K562 (cell line): ENCODE measurements at regions not wholly inside any gene's neighbourhood (a gene's known extent, or its start where the extent isn't known, plus 50 kb on each side); places are given as distances from the start of the nearest gene placed in this dataset.

Experiments
- ATAC-seq: fragments of 200-7000 bp; cut with Tn5 transposase; 3 replicates; pipeline ENCODE4 v1.9.1; 2020; ENCODE audit warnings: moderate library complexity
- BruUV-seq: library from RNA; stranded (reverse); fragments of 400-500 nt; replicated peaks from 2 replicates; lab custom pipeline; 2021; lab: Mats Ljungman, UMichigan
- CTCF ChIA-PET: fragments of 300-600 bp; formaldehyde crosslinking; extraction: SDS; loops from one replicate; lab custom pipeline; 2021; ENCODE audit warnings: low intra/inter-chr PET ratio; lab: Yijun Ruan, JAX
- POLR2A ChIA-PET: fragments of 300-600, 350-650 bp; sonication (Branson Sonifier 250); formaldehyde crosslinking; extraction: SDS; loops from one replicate; lab custom pipeline; 2021; ENCODE audit warnings: antibody characterized with exemption, inconsistent platforms; lab: Yijun Ruan, JAX
- DNase-seq, 4 experiments: peaks; one replicate each; pipeline versions ENCODE4 v3.0.0 to v3.0.0-alpha.2; 2011 to 2018; ENCODE audit warnings: low spot score in 3 of 4, mixed read lengths in 3 of 4; ENCODE audit errors: extremely low read depth in 1 of 4
- FAIRE-seq: peaks from 2 replicates; lab custom pipeline; 2011; peaks lifted over from hg19 to GRCh38; lab: Jason Lieb, UNC
- H2AFZ ChIP-seq: 2 replicates; pipeline ENCODE4 v1.6.0; 2011; ENCODE audit warnings: low read depth, low read length, control low read depth, inconsistent platforms
- H3K27ac ChIP-seq: fragments of 200-600 bp; 3 replicates; pipeline ENCODE4 v1.8.0; 2011; ENCODE audit warnings: low read depth, mild to moderate bottlenecking, control low read depth, inconsistent platforms, low read length, moderate library complexity, mixed read lengths; ENCODE audit errors: extremely low read depth
- H3K27me3 ChIP-seq, 2 experiments: fragments of 300-600 bp in 1 of 2; 2 replicates in 1 of 2; 3 replicates in 1 of 2; pipeline versions ENCODE4 v1.6.0 to v1.8.0; 2011; ENCODE audit warnings: inconsistent platforms in 2 of 2, low read length in 2 of 2, mild to moderate bottlenecking in 1 of 2, mixed read lengths in 1 of 2, moderate library complexity in 1 of 2; ENCODE audit not compliant: control insufficient read depth in 2 of 2, insufficient read depth in 2 of 2
- H3K36me3 ChIP-seq: fragments of 300-600 bp; 3 replicates; pipeline ENCODE4 v1.8.0; 2011; ENCODE audit warnings: mild to moderate bottlenecking, low read length, inconsistent platforms; ENCODE audit not compliant: control insufficient read depth, insufficient read depth
- H3K4me1 ChIP-seq, 2 experiments: fragments of 200-600 bp in 1 of 2; replicated peaks in 1 of 2; 2 replicates in 1 of 2; 3 replicates in 1 of 2; pipeline versions ENCODE4 v1.5.1 to v1.8.0; 2011; ENCODE audit warnings: inconsistent platforms in 2 of 2, low read length in 2 of 2, mild to moderate bottlenecking in 1 of 2, mixed read lengths in 1 of 2, moderate library complexity in 1 of 2; ENCODE audit not compliant: control insufficient read depth in 2 of 2, insufficient read depth in 2 of 2
- H3K4me2 ChIP-seq: 2 replicates; pipeline ENCODE4 v1.6.1; 2011; ENCODE audit warnings: low read length, control low read depth, inconsistent platforms, mixed read lengths; ENCODE audit not compliant: insufficient read depth
- H3K4me3 ChIP-seq: fragments of 200-600 bp; sonication (generic), shearing (Covaris generic); 2 replicates; pipeline ENCODE4 v1.5.1; 2016; ENCODE audit warnings: control low read depth, inconsistent platforms
- H3K79me2 ChIP-seq: fragments of 200-600 bp; 3 replicates; pipeline ENCODE4 v1.8.0; 2011; ENCODE audit warnings: low read length, inconsistent platforms; ENCODE audit not compliant: control insufficient read depth, insufficient read depth
- H3K9ac ChIP-seq, 2 experiments: 2 replicates each; pipeline versions ENCODE4 v1.6.0 to v1.6.1; 2011; ENCODE audit warnings: low read depth in 2 of 2, low read length in 2 of 2, control low read depth in 1 of 2, inconsistent platforms in 1 of 2, mild to moderate bottlenecking in 1 of 2, mixed read lengths in 1 of 2; ENCODE audit not compliant: insufficient read depth in 1 of 2
- H3K9me1 ChIP-seq: one replicate; pipeline ENCODE4 v1.6.0; 2011; ENCODE audit warnings: inconsistent platforms, mild to moderate bottlenecking, low read length, moderate library complexity; ENCODE audit not compliant: control insufficient read depth, insufficient read depth
- H3K9me3 ChIP-seq: replicated peaks from 2 replicates; pipeline ENCODE4 v1.5.1; 2011; ENCODE audit warnings: low read depth, low read length, inconsistent platforms; ENCODE audit not compliant: control insufficient read depth, insufficient read depth
- H4K20me1 ChIP-seq: replicated peaks from 2 replicates; pipeline ENCODE4 v1.6.1; 2011; ENCODE audit warnings: low read length, inconsistent platforms, mixed read lengths; ENCODE audit not compliant: control insufficient read depth, insufficient read depth
- BCL6 ChIP-seq: fragments of 250-450 bp; sonication (Bioruptor Pico); IDR thresholded peaks from 2 replicates; pipeline ENCODE4 v1.4.0; 2020
- EP300 ChIP-seq: IDR thresholded peaks from 2 replicates; pipeline ENCODE4 v1.6.1; 2012; ENCODE audit warnings: low read length, improper control_type of control experiment
- GABPA ChIP-seq: fragments of 200-800 bp; sonication (Bioruptor generic); conservative IDR thresholded peaks from 2 replicates; pipeline ENCODE4 v1.6.1; 2016; ENCODE audit warnings: low read depth, missing genetic modification characterization, missing compliant biosample characterization
- HNRNPL ChIP-seq: fragments of 200-400 bp; formaldehyde crosslinking; IDR thresholded peaks from 2 replicates; pipeline ENCODE4 v1.6.1; 2017; ENCODE audit warnings: low read depth, mild to moderate bottlenecking, low read length
- IRF9 ChIP-seq: fragments of 450-650 bp; IDR thresholded peaks from 2 replicates; pipeline ENCODE4 v1.6.1; 2016; ENCODE audit warnings: missing biosample characterization, missing genetic modification characterization
- MTA1 ChIP-seq: fragments of 450-650 bp; IDR thresholded peaks from 2 replicates; pipeline ENCODE4 v1.6.1; 2017; ENCODE audit warnings: borderline replicate concordance
- NEUROD1 ChIP-seq: fragments of 150-350 bp; IDR thresholded peaks from 2 replicates; pipeline ENCODE4 v1.6.1; 2014; ENCODE audit warnings: borderline replicate concordance, low read length, low read depth; ENCODE audit not compliant: partially characterized antibody
- RCOR1 ChIP-seq, 2 experiments: IDR thresholded peaks; 2 replicates each; pipeline ENCODE4 v1.6.1; 2012; ENCODE audit warnings: low read depth in 2 of 2, low read length in 2 of 2, borderline replicate concordance in 1 of 2, improper control_type of control experiment in 1 of 2
- SRF ChIP-seq, 2 experiments: fragments of 250-450, 450-650 bp in 1 of 2; sonication (Bioruptor Pico) in 1 of 2; sonication (generic) in 1 of 2; formaldehyde crosslinking; IDR thresholded peaks; 2 replicates each; pipeline versions ENCODE4 v1.5.0 to v1.5.1; 2020 to 2022; ENCODE audit warnings: mild to moderate bottlenecking in 1 of 2, missing genetic modification reagents in 1 of 2
- SRSF1 ChIP-seq: fragments of 200-400 bp; formaldehyde crosslinking; IDR thresholded peaks from 2 replicates; pipeline ENCODE4 v1.6.1; 2017; ENCODE audit warnings: mild to moderate bottlenecking, low read depth, low read length, moderate library complexity
- TRIM24 ChIP-seq, 2 experiments: fragments of 450-650 bp; IDR thresholded peaks; 2 replicates each; pipeline ENCODE4 v1.6.1; 2016
- TSC22D4 ChIP-seq: fragments of 450-650 bp; IDR thresholded peaks from 2 replicates; pipeline ENCODE4 v1.6.1; 2016; ENCODE audit warnings: missing genetic modification characterization, missing biosample characterization, control low read depth
- YBX1 ChIP-seq: fragments of 450-650 bp; IDR thresholded peaks from 2 replicates; pipeline ENCODE4 v1.7.1; 2016; ENCODE audit warnings: mild to moderate bottlenecking
- ZNF124 ChIP-seq: sonication (generic); formaldehyde crosslinking; IDR thresholded peaks from 2 replicates; pipeline ENCODE4 v1.8.1; 2022; ENCODE audit warnings: missing genetic modification reagents
- ZNF175 ChIP-seq: fragments of 200-800 bp; sonication (Bioruptor generic); IDR thresholded peaks from 2 replicates; pipeline ENCODE4 v1.6.1; 2016; ENCODE audit warnings: low read depth, mild to moderate bottlenecking, missing genetic modification characterization, missing compliant biosample characterization
- ZNF3 ChIP-seq: fragments of 250-450 bp; sonication (Bioruptor Pico); IDR thresholded peaks from 2 replicates; pipeline ENCODE4 v1.5.0; 2021; ENCODE audit warnings: mild to moderate bottlenecking, moderate library complexity
- ZNF57 ChIP-seq: fragments of 450-650 bp; formaldehyde crosslinking; IDR thresholded peaks from 2 replicates; pipeline ENCODE4 v1.4.0; 2020; ENCODE audit warnings: mild to moderate bottlenecking, moderate library complexity
- ZNF668 ChIP-seq: fragments of 250-450 bp; sonication (Bioruptor Pico); IDR thresholded peaks from 2 replicates; pipeline ENCODE4 v1.8.0; 2022; ENCODE audit warnings: mild to moderate bottlenecking, inconsistent platforms
- WGBS: fragments of 100-300 bp; shearing (Covaris generic); methylation state at CpG from one replicate; pipeline ENCODE4 v1.1.6; 2016; ENCODE audit warnings: low coverage, mixed read lengths; ENCODE audit not compliant: insufficient coverage; ENCODE audit errors: missing lambda C conversion rate; 5-methylcytosine and 5-hydroxymethylcytosine counted together
- in situ Hi-C: fragments of 300-500 bp; cut with MboI; formaldehyde crosslinking; loops from 4 replicates; pipeline ENCODE4 v1.15.0; 2018; ENCODE audit warnings: inconsistent platforms, mixed read lengths
- intact Hi-C: fragments of 100-400 bp; cut with micrococcal nuclease; formaldehyde crosslinking; loops from 2 replicates; pipeline ENCODE4 v1.14.2; 2022

GRCh38 chr6:170075659-170076223 is 215.1 kb downstream of the DLL1 start:
- no peak overlapping the region for H3K4me3 ChIP-seq
- H3K27me3 ChIP-seq, result peaks cover 10 to 33% of the 10 kb centered on the region in 2 experiments; a peak in 3 of 5 replicates
- in situ Hi-C loops, result no loop called here
- no peaks in the 10 kb centered on the region for H3K79me2 ChIP-seq
- POLR2A ChIA-PET, result no interaction called here
- 2% methylated on average over 12 of the region's 19 CpGs for WGBS
- no peak overlapping the region for H3K27ac ChIP-seq
- no peaks in the 10 kb centered on the region for H3K9me3 ChIP-seq
- ATAC-seq, result no peak
- no peak overlapping the region for H3K9ac ChIP-seq
- CTCF ChIA-PET, result no interaction called here
- intact Hi-C loops, result no loop called here
- no TSS peak for BruUV-seq
- H2AFZ ChIP-seq, result no peak overlapping the region
- no peaks in the 10 kb centered on the region for H3K9me1 ChIP-seq
- FAIRE-seq, result no peak
- no peaks in the 10 kb centered on the region for H3K36me3 ChIP-seq
- no peak for DNase-seq
- no peaks in the 10 kb centered on the region; the same call in 1 of the 2 replicates for H4K20me1 ChIP-seq
- no peak overlapping the region for H3K4me2 ChIP-seq
- TF ChIP-seq TSC22D4 (tag) (no peak), SRSF1 (no peak)
- H3K4me1 ChIP-seq, result no peaks in the 10 kb centered on the region

- in situ Hi-C loops (no loop called here), intact Hi-C loops (no loop called here)
- Histone ChIP-seq H2AFZ (no peak overlapping the region), H3K4me3 (no peak overlapping the region), H3K79me2 (no peaks in the 10 kb centered on the region), H3K4me2 (no peak overlapping the region), H3K9ac (no peak overlapping the region), H4K20me1 (no peaks in the 10 kb centered on the region; the same call in 1 of the 2 replicates), H3K9me1 (no peaks in the 10 kb centered on the region), H3K4me1 (no peaks in the 10 kb centered on the region), H3K9me3 (no peaks in the 10 kb centered on the region), H3K27ac (no peak overlapping the region), H3K36me3 (no peaks in the 10 kb centered on the region), H3K27me3 (peaks cover 8 to 25% of the 10 kb centered on the region in 2 experiments; a peak in 3 of 5 replicates)
- DNase-seq (no peak), FAIRE-seq (no peak), ATAC-seq (no peak)
- POLR2A ChIA-PET, result interaction anchor here (0.6 kb wide), 2 partner anchors 182 to 294 kb away, joined by 3 read pairs; no protein-coding TSS in a partner anchor
- no TSS peak for BruUV-seq
- CTCF ChIA-PET, result no interaction called here
- WGBS, result 0% methylated on average over 17 of the region's 17 CpGs
- TF ChIP-seq EP300 (no peak), SRF (CRISPR knock-in tag; IDR thresholded peaks at IDR 0.05) (no peak), YBX1 (no peak), ZNF175 (no peak), ZNF124 (no peak), TRIM24 (IDR thresholded peaks at IDR 0.05) (no peak), HNRNPL (no peak), ZNF668 (no peak), IRF9 (tag) (no peak), ZNF57 (CRISPR knock-in tag) (no peak), ZNF3 (no peak), BCL6 (no peak), RCOR1 (IDR thresholded peaks at IDR 0.05; ENCODE audit: borderline replicate concordance in 1 of 2, low read depth in 2 of 2, low read length in 2 of 2) (no peak), NEUROD1 (no peak), MTA1 (no peak), GABPA (tag) (no peak)
These were observed 216.0 kb downstream of the DLL1 start for GRCh38 chr6:170074907-170075306.
